ENCODE measurements at regions not wholly inside any gene's neighbourhood (a gene's known extent, or its start where the extent isn't known, plus 50 kb on each side); places are given as distances from the start of the nearest gene placed in this dataset.

DNA sequence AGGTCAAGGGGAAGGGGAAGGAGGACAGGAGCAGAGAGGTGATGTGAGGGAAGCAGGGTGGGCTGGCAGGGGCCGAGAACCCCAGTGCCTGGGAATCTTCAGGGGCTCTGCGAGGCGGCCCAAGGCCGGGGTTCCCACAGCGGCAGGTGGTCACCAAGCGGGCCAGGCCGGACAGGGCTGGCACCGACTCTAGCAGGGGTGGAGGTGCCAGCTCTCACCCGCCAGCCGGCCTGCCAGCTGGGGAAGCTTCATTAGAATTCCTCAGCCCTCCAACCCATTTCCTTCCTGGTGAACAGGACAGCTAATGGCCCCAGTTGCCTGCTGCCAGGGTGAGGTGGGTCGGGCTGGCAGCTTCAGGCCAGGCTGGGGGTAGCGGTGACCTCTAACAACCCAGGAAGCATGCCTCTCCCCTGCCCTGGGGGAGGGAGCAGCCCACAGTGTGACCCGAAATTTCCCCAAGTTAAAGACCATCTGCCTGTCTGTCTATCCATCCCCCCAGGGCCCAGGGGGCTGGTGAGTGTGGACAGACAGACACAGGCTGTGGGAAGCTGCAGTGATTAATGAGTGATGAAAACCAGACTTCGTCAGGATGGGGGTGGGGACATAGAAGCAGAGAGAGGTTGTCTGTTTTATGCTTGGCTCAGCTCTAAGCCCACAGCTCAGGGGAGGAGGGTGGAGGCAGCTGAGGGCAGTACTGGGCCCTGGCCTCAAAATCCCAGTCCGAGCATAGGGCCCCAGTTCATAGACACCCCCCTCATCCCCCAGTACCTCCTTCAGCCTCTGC lies 144.1 kb downstream of the ZFP36L2 start:
- H3K27ac Mint-ChIP-seq: no peak overlapping the region
- H3K4me3 Mint-ChIP-seq: no peak overlapping the region
- H3K27me3 Mint-ChIP-seq (ENCODE audit: insufficient read depth): peaks cover 3% of the 10 kb centered on the region
- H3K4me1 Mint-ChIP-seq (ENCODE audit: low read depth): no peaks in the 10 kb centered on the region
- intact Hi-C loops (cut with micrococcal nuclease): no loop called here
- H3K9me3 Mint-ChIP-seq: no peaks in the 10 kb centered on the region
- H3K36me3 Mint-ChIP-seq (ENCODE audit: low read depth): no peaks in the 10 kb centered on the region
- no peak for DNase-seq (ENCODE audit: low spot score)

- DNase-seq (ENCODE audit: low spot score): no peak
- no peaks in the 10 kb centered on the region for H3K36me3 Mint-ChIP-seq (ENCODE audit: low read depth)
- peaks cover 4% of the 10 kb centered on the region for H3K27me3 Mint-ChIP-seq (ENCODE audit: insufficient read depth)
- intact Hi-C loops (cut with micrococcal nuclease): no loop called here
- H3K9me3 Mint-ChIP-seq: no peaks in the 10 kb centered on the region
- H3K4me1 Mint-ChIP-seq (ENCODE audit: low read depth): no peaks in the 10 kb centered on the region
- no peak overlapping the region for H3K4me3 Mint-ChIP-seq
- H3K27ac Mint-ChIP-seq: no peak overlapping the region
Measured at GRCh38 chr2:43081131-43081765, 145.2 kb downstream of the ZFP36L2 start.

- H3K27me3 Mint-ChIP-seq (ENCODE audit: insufficient read depth): peaks cover 4% of the 10 kb centered on the region
- no peak for DNase-seq (ENCODE audit: low spot score)
- no peaks in the 10 kb centered on the region for H3K36me3 Mint-ChIP-seq (ENCODE audit: low read depth)
- H3K4me1 Mint-ChIP-seq (ENCODE audit: low read depth): no peaks in the 10 kb centered on the region
- intact Hi-C loops (cut with micrococcal nuclease): no loop called here
- H3K27ac Mint-ChIP-seq: no peak overlapping the region
- no peaks in the 10 kb centered on the region for H3K9me3 Mint-ChIP-seq
- H3K4me3 Mint-ChIP-seq: no peak overlapping the region
Measured at GRCh38 chr2:43080571-43081021, 145.8 kb downstream of the ZFP36L2 start.

GRCh38 chr2:43078781-43079755 lies 147.3 kb downstream of the ZFP36L2 start:
- Mint-ChIP-seq H3K27ac (no peak overlapping the region), H3K9me3 (no peaks in the 10 kb centered on the region), H3K4me3 (no peak overlapping the region), H3K4me1 (ENCODE audit: low read depth) (no peaks in the 10 kb centered on the region), H3K36me3 (ENCODE audit: low read depth) (no peaks in the 10 kb centered on the region), H3K27me3 (ENCODE audit: insufficient read depth) (peaks cover 2% of the 10 kb centered on the region)
- no peak for DNase-seq (ENCODE audit: low spot score)
- intact Hi-C loops (cut with micrococcal nuclease): no loop called here

- Mint-ChIP-seq H3K27me3 (ENCODE audit: insufficient read depth) (peaks cover 2% of the 10 kb centered on the region), H3K36me3 (ENCODE audit: low read depth) (no peaks in the 10 kb centered on the region), H3K9me3 (no peaks in the 10 kb centered on the region), H3K4me1 (ENCODE audit: low read depth) (no peaks in the 10 kb centered on the region), H3K4me3 (no peak overlapping the region), H3K27ac (no peak overlapping the region)
- intact Hi-C loops (cut with micrococcal nuclease): no loop called here
- no peak for DNase-seq (ENCODE audit: low spot score)
Measured at GRCh38 chr2:43078301-43078700, 148.1 kb downstream of the ZFP36L2 start.

- DNase-seq (ENCODE audit: low spot score): no peak
- Mint-ChIP-seq H3K36me3 (ENCODE audit: low read depth) (no peaks in the 10 kb centered on the region), H3K27me3 (ENCODE audit: insufficient read depth) (peaks cover 2% of the 10 kb centered on the region), H3K9me3 (no peaks in the 10 kb centered on the region), H3K27ac (no peak overlapping the region), H3K4me1 (ENCODE audit: low read depth) (no peaks in the 10 kb centered on the region), H3K4me3 (no peak overlapping the region)
- intact Hi-C loops (cut with micrococcal nuclease): no loop called here
Measured at GRCh38 chr2:43077876-43078275, 148.5 kb downstream of the ZFP36L2 start.

DNA sequence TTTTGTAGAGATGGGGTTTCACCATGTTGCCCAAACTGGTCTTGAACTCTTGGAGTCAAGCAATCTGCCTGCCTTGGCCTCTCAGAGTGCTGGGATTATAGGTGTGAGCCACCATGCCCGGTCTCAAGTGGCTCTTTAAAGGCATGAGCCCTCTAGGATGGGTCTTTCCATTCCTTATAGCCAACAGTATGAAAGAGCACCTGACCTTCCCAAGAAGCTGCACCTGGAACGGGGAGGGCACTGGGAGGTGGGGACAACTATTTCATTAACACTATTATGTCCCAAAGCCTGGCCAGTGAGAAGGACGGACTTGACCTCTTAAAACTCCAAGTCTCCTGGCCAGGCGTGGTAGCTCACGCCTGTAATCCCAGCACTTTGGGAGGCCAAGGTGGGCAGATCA lies 149.7 kb downstream of the ZFP36L2 start:
- intact Hi-C loops (cut with micrococcal nuclease): no loop called here
- DNase-seq (ENCODE audit: low spot score): no peak
- Mint-ChIP-seq H3K9me3 (no peaks in the 10 kb centered on the region), H3K27me3 (ENCODE audit: insufficient read depth) (peaks cover 2% of the 10 kb centered on the region), H3K27ac (no peak overlapping the region), H3K36me3 (ENCODE audit: low read depth) (no peaks in the 10 kb centered on the region), H3K4me3 (no peak overlapping the region), H3K4me1 (ENCODE audit: low read depth) (no peaks in the 10 kb centered on the region)

DNA sequence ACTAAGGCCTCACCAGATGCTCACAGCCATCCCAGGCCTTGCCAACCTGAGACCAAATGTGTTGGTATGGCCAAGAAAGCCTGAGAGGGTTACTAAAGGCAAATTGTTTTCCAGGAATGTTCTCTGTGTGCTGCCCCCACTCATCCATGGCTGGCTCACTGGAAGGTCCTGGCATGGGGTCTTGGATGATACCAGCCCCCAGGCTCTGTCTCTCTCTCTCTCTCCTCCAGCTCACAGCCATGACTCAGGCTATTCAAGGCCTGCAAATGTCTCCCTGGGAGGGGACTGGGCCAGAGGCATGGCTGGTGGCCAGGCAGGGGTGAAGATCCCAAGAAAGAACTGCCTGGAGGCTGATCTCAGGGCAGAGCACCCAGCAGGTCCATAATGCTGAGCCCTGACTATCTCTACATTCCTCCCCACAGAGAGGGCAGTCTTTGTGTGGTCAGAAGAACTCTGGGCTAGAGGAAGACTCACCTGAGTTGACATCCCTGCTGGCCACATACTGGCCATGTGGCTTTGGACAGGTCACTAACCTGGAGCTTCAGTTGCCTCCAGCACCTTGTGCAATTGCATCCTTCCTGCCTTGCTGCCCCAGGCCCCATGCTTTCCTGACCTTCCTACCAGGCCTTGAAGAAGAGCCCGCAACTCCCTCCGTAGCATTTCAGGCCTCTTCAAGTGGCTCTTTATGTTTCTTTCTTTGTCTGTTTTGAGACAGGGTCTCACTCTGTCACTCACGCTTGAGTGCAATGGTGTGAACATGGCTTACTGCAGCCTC lies 150.4 kb downstream of the ZFP36L2 start:
- no peak for DNase-seq (ENCODE audit: low spot score)
- no peaks in the 10 kb centered on the region for H3K4me1 Mint-ChIP-seq (ENCODE audit: low read depth)
- no peaks in the 10 kb centered on the region for H3K36me3 Mint-ChIP-seq (ENCODE audit: low read depth)
- intact Hi-C loops (cut with micrococcal nuclease): no loop called here
- no peaks in the 10 kb centered on the region for H3K9me3 Mint-ChIP-seq
- no peak overlapping the region for H3K27ac Mint-ChIP-seq
- no peak overlapping the region for H3K4me3 Mint-ChIP-seq
- peaks cover 2% of the 10 kb centered on the region for H3K27me3 Mint-ChIP-seq (ENCODE audit: insufficient read depth)

GRCh38 chr2:43075054-43075593 lies 151.3 kb downstream of the ZFP36L2 start:
- no peaks in the 10 kb centered on the region for H3K9me3 Mint-ChIP-seq

GRCh38 chr2:43074592-43075053 lies 151.8 kb downstream of the ZFP36L2 start:
- Mint-ChIP-seq H3K27ac (no peak overlapping the region), H3K4me3 (no peak overlapping the region), H3K27me3 (ENCODE audit: insufficient read depth) (peaks cover 2% of the 10 kb centered on the region), H3K9me3 (no peaks in the 10 kb centered on the region), H3K4me1 (ENCODE audit: low read depth) (no peaks in the 10 kb centered on the region), H3K36me3 (ENCODE audit: low read depth) (no peaks in the 10 kb centered on the region)
- intact Hi-C loops (cut with micrococcal nuclease): no loop called here
- DNase-seq (ENCODE audit: low spot score): no peak

More at GRCh38 chr2:43075054-43075593, 151.3 kb downstream of the ZFP36L2 start:
- Mint-ChIP-seq H3K36me3 (ENCODE audit: low read depth) (no peaks in the 10 kb centered on the region), H3K27ac (no peak overlapping the region), H3K27me3 (ENCODE audit: insufficient read depth) (peaks cover 2% of the 10 kb centered on the region), H3K4me1 (ENCODE audit: low read depth) (no peaks in the 10 kb centered on the region), H3K4me3 (no peak overlapping the region)
- DNase-seq (ENCODE audit: low spot score): no peak
- intact Hi-C loops (cut with micrococcal nuclease): no loop called here

GRCh38 chr2:43074052-43074451 lies 152.4 kb downstream of the ZFP36L2 start:
- H3K4me3 Mint-ChIP-seq: no peak overlapping the region
- H3K27me3 Mint-ChIP-seq (ENCODE audit: insufficient read depth): peaks cover 2% of the 10 kb centered on the region
- DNase-seq (ENCODE audit: low spot score): no peak
- H3K4me1 Mint-ChIP-seq (ENCODE audit: low read depth): no peaks in the 10 kb centered on the region
- H3K36me3 Mint-ChIP-seq (ENCODE audit: low read depth): no peaks in the 10 kb centered on the region
- no peak overlapping the region for H3K27ac Mint-ChIP-seq
- no peaks in the 10 kb centered on the region for H3K9me3 Mint-ChIP-seq
- intact Hi-C loops (cut with micrococcal nuclease): no loop called here

- no peaks in the 10 kb centered on the region for H3K36me3 Mint-ChIP-seq (ENCODE audit: low read depth)
- H3K4me1 Mint-ChIP-seq (ENCODE audit: low read depth): no peaks in the 10 kb centered on the region
- no peak overlapping the region for H3K4me3 Mint-ChIP-seq
- intact Hi-C loops (cut with micrococcal nuclease): no loop called here
- no peak for DNase-seq (ENCODE audit: low spot score)
- H3K27me3 Mint-ChIP-seq (ENCODE audit: insufficient read depth): peaks cover 2% of the 10 kb centered on the region
- no peak overlapping the region for H3K27ac Mint-ChIP-seq
- H3K9me3 Mint-ChIP-seq: no peaks in the 10 kb centered on the region
Measured at GRCh38 chr2:43073401-43073825, 153.0 kb downstream of the ZFP36L2 start.
